ENCODE measurements at regions not wholly inside any gene's neighbourhood (a gene's known extent, or its start where the extent isn't known, plus 50 kb on each side); places are given as distances from the start of the nearest gene placed in this dataset.

DNA sequence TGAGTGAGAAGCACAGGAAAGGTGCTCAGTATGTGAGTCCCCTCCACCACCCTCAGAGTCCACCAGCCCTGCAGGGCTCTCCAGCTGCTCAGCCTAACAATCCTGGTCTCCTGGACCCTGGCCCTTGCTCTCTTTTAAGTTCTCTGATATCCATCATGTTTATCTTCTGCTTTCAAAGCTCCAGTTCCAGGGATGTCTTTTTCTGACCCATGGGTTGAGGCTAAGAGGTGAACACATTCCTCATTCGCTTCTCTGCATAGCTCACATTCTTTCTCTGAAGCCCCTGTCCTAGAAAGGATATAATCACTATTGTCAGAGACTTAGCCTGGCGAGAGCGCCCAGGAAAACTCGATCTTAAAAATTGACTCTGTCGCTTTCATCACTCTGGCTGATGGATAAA lies 86.4 kb downstream of the ARL4C start:
- Histone ChIP-seq H3K9me3 (ENCODE audit: control insufficient read depth, insufficient read depth, low read length) (no peaks in the 10 kb centered on the region), H3K36me3 (ENCODE audit: control insufficient read depth, insufficient read depth, low read length) (no peaks in the 10 kb centered on the region), H3K4me3 (ENCODE audit: low read length) (no peak overlapping the region), H3K27me3 (ENCODE audit: control insufficient read depth, insufficient read depth, low read length) (no peaks in the 10 kb centered on the region), H3K4me1 (ENCODE audit: control insufficient read depth, insufficient read depth, low read length) (no peaks in the 10 kb centered on the region; the same call in 1 of the 2 replicates), H3K27ac (ENCODE audit: low read length) (no peak overlapping the region)
- no peak for DNase-seq (ENCODE audit: low read depth, low spot score)
- no CpG with 5 or more reads among the region's 5 CpGs for WGBS (ENCODE audit: insufficient coverage, insufficient read length)

GRCh38 chr2:234409590-234409989 lies 87.3 kb downstream of the ARL4C start:
- Histone ChIP-seq H3K9me3 (ENCODE audit: control insufficient read depth, insufficient read depth, low read length) (no peaks in the 10 kb centered on the region), H3K27ac (ENCODE audit: low read length) (no peak overlapping the region), H3K4me3 (ENCODE audit: low read length) (no peak overlapping the region), H3K4me1 (ENCODE audit: control insufficient read depth, insufficient read depth, low read length) (no peaks in the 10 kb centered on the region; the same call in 1 of the 2 replicates), H3K27me3 (ENCODE audit: control insufficient read depth, insufficient read depth, low read length) (no peaks in the 10 kb centered on the region), H3K36me3 (ENCODE audit: control insufficient read depth, insufficient read depth, low read length) (no peaks in the 10 kb centered on the region)
- WGBS (ENCODE audit: insufficient coverage, insufficient read length) = 100% methylated on average over 2 of the region's 8 CpGs
- no peak for DNase-seq (ENCODE audit: low read depth, low spot score)

- WGBS (ENCODE audit: insufficient coverage, insufficient read length) = no CpG with 5 or more reads among the region's 9 CpGs
- no peak overlapping the region for H3K27ac ChIP-seq (ENCODE audit: low read length)
- H3K4me1 ChIP-seq (ENCODE audit: control insufficient read depth, insufficient read depth, low read length) = no peaks in the 10 kb centered on the region; the same call in 1 of the 2 replicates
- no peaks in the 10 kb centered on the region for H3K27me3 ChIP-seq (ENCODE audit: control insufficient read depth, insufficient read depth, low read length)
- H3K4me3 ChIP-seq (ENCODE audit: low read length) = no peak overlapping the region
- no peaks in the 10 kb centered on the region for H3K9me3 ChIP-seq (ENCODE audit: control insufficient read depth, insufficient read depth, low read length)
- no peaks in the 10 kb centered on the region for H3K36me3 ChIP-seq (ENCODE audit: control insufficient read depth, insufficient read depth, low read length)
- DNase-seq (ENCODE audit: low read depth, low spot score) = no peak
Measured at GRCh38 chr2:234406085-234406484, 90.8 kb downstream of the ARL4C start.

GRCh38 chr2:234405462-234405861 lies 91.4 kb downstream of the ARL4C start:
- DNase-seq (ENCODE audit: low read depth, low spot score) = no peak
- H3K27me3 ChIP-seq (ENCODE audit: control insufficient read depth, insufficient read depth, low read length) = no peaks in the 10 kb centered on the region
- no peaks in the 10 kb centered on the region; the same call in 1 of the 2 replicates for H3K4me1 ChIP-seq (ENCODE audit: control insufficient read depth, insufficient read depth, low read length)
- no peaks in the 10 kb centered on the region for H3K36me3 ChIP-seq (ENCODE audit: control insufficient read depth, insufficient read depth, low read length)
- no CpG with 5 or more reads among the region's 2 CpGs for WGBS (ENCODE audit: insufficient coverage, insufficient read length)
- no peak overlapping the region for H3K27ac ChIP-seq (ENCODE audit: low read length)
- no peak overlapping the region for H3K4me3 ChIP-seq (ENCODE audit: low read length)
- no peaks in the 10 kb centered on the region for H3K9me3 ChIP-seq (ENCODE audit: control insufficient read depth, insufficient read depth, low read length)

DNA sequence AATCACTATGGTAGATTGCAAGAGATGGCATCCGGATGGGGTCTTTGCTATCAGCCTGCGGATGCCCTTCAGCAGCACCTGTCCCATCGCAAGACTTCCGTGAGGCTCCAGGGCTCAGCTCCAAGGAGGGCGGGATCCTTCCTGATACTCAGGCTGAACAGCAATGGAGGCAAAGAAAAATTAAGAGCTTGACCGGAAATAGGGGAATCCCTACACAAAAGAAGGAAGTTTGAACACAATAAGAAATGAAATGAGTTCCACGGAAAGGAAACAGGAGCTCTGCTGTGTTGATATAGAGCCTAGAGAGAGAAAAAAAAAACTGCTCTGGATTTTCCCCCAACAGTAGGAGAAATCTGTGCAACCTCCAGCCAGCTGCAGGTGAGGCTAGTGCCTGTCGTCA lies 91.9 kb downstream of the ARL4C start:
- no peak overlapping the region for H3K27ac ChIP-seq (ENCODE audit: low read length)
- H3K27me3 ChIP-seq (ENCODE audit: control insufficient read depth, insufficient read depth, low read length) = no peaks in the 10 kb centered on the region
- no peaks in the 10 kb centered on the region for H3K4me1 ChIP-seq (ENCODE audit: control insufficient read depth, insufficient read depth, low read length)
- no CpG with 5 or more reads among the region's 8 CpGs for WGBS (ENCODE audit: insufficient coverage, insufficient read length)
- H3K4me3 ChIP-seq (ENCODE audit: low read length) = no peak overlapping the region
- H3K36me3 ChIP-seq (ENCODE audit: control insufficient read depth, insufficient read depth, low read length) = no peaks in the 10 kb centered on the region
- H3K9me3 ChIP-seq (ENCODE audit: control insufficient read depth, insufficient read depth, low read length) = no peaks in the 10 kb centered on the region
- DNase-seq (ENCODE audit: low read depth, low spot score) = no peak

- H3K27ac ChIP-seq (ENCODE audit: low read length) = no peak overlapping the region
- no peak overlapping the region for H3K4me3 ChIP-seq (ENCODE audit: low read length)
- H3K9me3 ChIP-seq (ENCODE audit: control insufficient read depth, insufficient read depth, low read length) = no peaks in the 10 kb centered on the region
- no peaks in the 10 kb centered on the region for H3K4me1 ChIP-seq (ENCODE audit: control insufficient read depth, insufficient read depth, low read length)
- no peaks in the 10 kb centered on the region for H3K27me3 ChIP-seq (ENCODE audit: control insufficient read depth, insufficient read depth, low read length)
- WGBS (ENCODE audit: insufficient coverage, insufficient read length) = no CpG with 5 or more reads among the region's 1 CpG
- no peak for DNase-seq (ENCODE audit: low read depth, low spot score)
- no peaks in the 10 kb centered on the region for H3K36me3 ChIP-seq (ENCODE audit: control insufficient read depth, insufficient read depth, low read length)
Measured at GRCh38 chr2:234403751-234404150, 93.1 kb downstream of the ARL4C start.

GRCh38 chr2:234403074-234403473 lies 93.8 kb downstream of the ARL4C start:
- H3K27ac ChIP-seq (ENCODE audit: low read length) = no peak overlapping the region
- no peak for DNase-seq (ENCODE audit: low read depth, low spot score)
- H3K4me3 ChIP-seq (ENCODE audit: low read length) = no peak overlapping the region
- no peaks in the 10 kb centered on the region for H3K36me3 ChIP-seq (ENCODE audit: control insufficient read depth, insufficient read depth, low read length)
- no CpG with 5 or more reads among the region's 8 CpGs for WGBS (ENCODE audit: insufficient coverage, insufficient read length)
- no peaks in the 10 kb centered on the region for H3K9me3 ChIP-seq (ENCODE audit: control insufficient read depth, insufficient read depth, low read length)
- no peaks in the 10 kb centered on the region for H3K4me1 ChIP-seq (ENCODE audit: control insufficient read depth, insufficient read depth, low read length)
- no peaks in the 10 kb centered on the region for H3K27me3 ChIP-seq (ENCODE audit: control insufficient read depth, insufficient read depth, low read length)

GRCh38 chr2:234401426-234401825 lies 95.5 kb downstream of the ARL4C start:
- H3K27ac ChIP-seq (ENCODE audit: low read length) = no peak overlapping the region
- no peaks in the 10 kb centered on the region for H3K36me3 ChIP-seq (ENCODE audit: control insufficient read depth, insufficient read depth, low read length)
- DNase-seq (ENCODE audit: low read depth, low spot score) = no peak
- WGBS (ENCODE audit: insufficient coverage, insufficient read length) = no CpG with 5 or more reads among the region's 2 CpGs
- H3K4me3 ChIP-seq (ENCODE audit: low read length) = no peak overlapping the region
- H3K4me1 ChIP-seq (ENCODE audit: control insufficient read depth, insufficient read depth, low read length) = no peaks in the 10 kb centered on the region
- H3K9me3 ChIP-seq (ENCODE audit: control insufficient read depth, insufficient read depth, low read length) = no peaks in the 10 kb centered on the region
- no peaks in the 10 kb centered on the region for H3K27me3 ChIP-seq (ENCODE audit: control insufficient read depth, insufficient read depth, low read length)

DNA sequence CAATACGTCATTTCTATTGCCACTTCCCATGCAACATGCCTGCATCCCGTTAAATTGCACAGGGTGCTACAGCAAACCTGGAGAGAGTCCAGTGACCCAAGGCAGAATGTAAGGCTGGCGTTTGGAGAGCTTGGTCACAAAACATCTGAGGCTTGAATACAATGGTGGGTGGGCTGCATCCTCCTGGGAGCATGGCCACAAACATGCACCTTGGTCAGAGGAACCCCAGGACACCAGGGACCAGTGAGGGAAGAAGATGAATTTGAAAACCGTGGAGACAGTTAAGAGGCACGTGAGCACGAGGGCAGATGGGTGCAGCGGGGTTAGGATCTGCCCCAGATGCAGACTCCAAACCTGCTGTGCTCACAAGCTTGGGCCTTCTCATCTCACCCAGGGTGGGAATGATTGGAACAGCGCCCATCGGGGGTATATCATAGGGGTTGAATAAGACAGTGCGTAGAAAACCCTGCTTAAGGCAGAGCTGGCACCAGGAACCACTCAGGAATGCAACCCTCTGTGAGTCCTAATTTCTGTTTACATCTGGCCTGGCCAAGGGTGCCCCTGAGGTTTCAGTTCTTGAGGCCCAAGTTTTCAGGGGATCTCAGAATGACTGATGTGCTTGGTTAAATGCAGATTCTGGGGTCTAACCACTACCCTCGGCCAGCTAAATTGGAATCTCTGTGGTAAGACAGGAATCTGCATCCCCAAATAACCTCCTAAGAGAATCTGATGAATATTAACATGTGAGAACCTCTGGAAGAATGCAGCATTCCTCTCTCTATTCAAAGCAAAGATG lies 97.2 kb downstream of the ARL4C start:
- no peak for DNase-seq (ENCODE audit: low read depth, low spot score)
- no peaks in the 10 kb centered on the region for H3K36me3 ChIP-seq (ENCODE audit: control insufficient read depth, insufficient read depth, low read length)
- no CpG with 5 or more reads among the region's 11 CpGs for WGBS (ENCODE audit: insufficient coverage, insufficient read length)
- no peaks in the 10 kb centered on the region for H3K4me1 ChIP-seq (ENCODE audit: control insufficient read depth, insufficient read depth, low read length)
- no peaks in the 10 kb centered on the region for H3K9me3 ChIP-seq (ENCODE audit: control insufficient read depth, insufficient read depth, low read length)
- H3K27ac ChIP-seq (ENCODE audit: low read length) = no peak overlapping the region
- no peak overlapping the region for H3K4me3 ChIP-seq (ENCODE audit: low read length)
- no peaks in the 10 kb centered on the region for H3K27me3 ChIP-seq (ENCODE audit: control insufficient read depth, insufficient read depth, low read length)

DNA sequence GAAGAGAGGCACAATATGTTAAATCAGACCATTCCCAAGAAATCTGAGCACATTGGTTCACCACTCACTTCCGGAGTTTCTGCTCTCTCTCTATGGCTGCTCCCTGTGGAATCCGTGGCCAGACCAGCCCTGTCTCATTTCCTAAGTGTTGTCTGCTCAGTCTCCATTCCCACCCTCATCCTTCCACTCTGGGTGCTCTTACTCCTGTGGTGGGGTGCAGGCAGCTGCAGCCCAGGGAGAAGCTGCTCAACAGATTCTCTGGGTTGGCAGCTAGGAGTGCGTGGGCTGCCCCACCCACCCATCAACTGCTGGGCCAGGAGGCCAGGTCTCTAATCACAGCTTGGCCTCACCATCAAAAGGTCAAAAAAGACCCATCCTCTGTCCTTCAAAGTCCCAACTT lies 98.3 kb downstream of the ARL4C start:
- Histone ChIP-seq H3K27me3 (ENCODE audit: control insufficient read depth, insufficient read depth, low read length) (no peaks in the 10 kb centered on the region), H3K4me3 (ENCODE audit: low read length) (no peak overlapping the region), H3K9me3 (ENCODE audit: control insufficient read depth, insufficient read depth, low read length) (no peaks in the 10 kb centered on the region), H3K36me3 (ENCODE audit: control insufficient read depth, insufficient read depth, low read length) (no peaks in the 10 kb centered on the region), H3K27ac (ENCODE audit: low read length) (no peak overlapping the region), H3K4me1 (ENCODE audit: control insufficient read depth, insufficient read depth, low read length) (no peaks in the 10 kb centered on the region)
- DNase-seq (ENCODE audit: low read depth, low spot score) = no peak
- WGBS (ENCODE audit: insufficient coverage, insufficient read length) = no CpG with 5 or more reads among the region's 3 CpGs

- Histone ChIP-seq H3K27ac (ENCODE audit: low read length) (no peak overlapping the region), H3K4me3 (ENCODE audit: low read length) (no peak overlapping the region), H3K9me3 (ENCODE audit: control insufficient read depth, insufficient read depth, low read length) (no peaks in the 10 kb centered on the region), H3K27me3 (ENCODE audit: control insufficient read depth, insufficient read depth, low read length) (no peaks in the 10 kb centered on the region), H3K4me1 (ENCODE audit: control insufficient read depth, insufficient read depth, low read length) (no peaks in the 10 kb centered on the region), H3K36me3 (ENCODE audit: control insufficient read depth, insufficient read depth, low read length) (no peaks in the 10 kb centered on the region)
- no CpG with 5 or more reads among the region's 6 CpGs for WGBS (ENCODE audit: insufficient coverage, insufficient read length)
- no peak for DNase-seq (ENCODE audit: low read depth, low spot score)
Measured at GRCh38 chr2:234395891-234396420, 100.9 kb downstream of the ARL4C start.

Data from iPS DF 6.9 (cell line).